HG03460 (cell line): ENCODE measurements at regions not wholly inside any gene's neighbourhood (a gene's known extent, or its start where the extent isn't known, plus 50 kb on each side); places are given as distances from the start of the nearest gene placed in this dataset.

ENCODE experiments used
- ATAC-seq: cut with Tn5 transposase; IDR thresholded peaks from one replicate; pipeline ENCODE4 v1.9.1; 2021; ENCODE audit not compliant: unreplicated experiment

GRCh38 chr5:98403131-98403530, 370.3 kb upstream of the RGMB start:
- ATAC-seq, result no peak

GRCh38 chr5:98414938-98415337, 358.5 kb upstream of the RGMB start:
- no peak for ATAC-seq

GRCh38 chr5:98415663-98416062, 357.8 kb upstream of the RGMB start:
- no peak for ATAC-seq

GRCh38 chr5:98416541-98416940, 356.9 kb upstream of the RGMB start:
- no peak for ATAC-seq

- no peak for ATAC-seq
These were observed 353.6 kb upstream of the RGMB start for GRCh38 chr5:98419825-98420224.

- no peak for ATAC-seq
These were observed 348.6 kb upstream of the RGMB start for GRCh38 chr5:98424681-98425450.

GRCh38 chr5:98425640-98426039, 347.8 kb upstream of the RGMB start:
- ATAC-seq, result no peak

- no peak for ATAC-seq
These were observed 344.7 kb upstream of the RGMB start for GRCh38 chr5:98428806-98429205.

- ATAC-seq, result no peak
These were observed 341.1 kb upstream of the RGMB start for GRCh38 chr5:98432378-98432777.

- ATAC-seq, result no peak
These were observed 340.4 kb upstream of the RGMB start for GRCh38 chr5:98433022-98433421.

- ATAC-seq, result no peak
These were observed 339.8 kb upstream of the RGMB start for GRCh38 chr5:98433673-98434072.

- ATAC-seq, result no peak
These were observed 336.8 kb upstream of the RGMB start for GRCh38 chr5:98436667-98437066.

- ATAC-seq, result no peak
These were observed 331.0 kb upstream of the RGMB start for GRCh38 chr5:98442448-98442847.

- no peak for ATAC-seq
These were observed 329.6 kb upstream of the RGMB start for GRCh38 chr5:98443881-98444280.

- ATAC-seq, result no peak
These were observed 320.2 kb upstream of the RGMB start for GRCh38 chr5:98453296-98453695.

- no peak for ATAC-seq
These were observed 319.1 kb upstream of the RGMB start for GRCh38 chr5:98454407-98454806.

- no peak for ATAC-seq
These were observed 318.6 kb upstream of the RGMB start for GRCh38 chr5:98454904-98455303.

GRCh38 chr5:98455665-98456064, 317.8 kb upstream of the RGMB start:
- ATAC-seq, result no peak

GRCh38 chr5:98458004-98458403, 315.5 kb upstream of the RGMB start:
- ATAC-seq, result no peak

- ATAC-seq, result no peak
These were observed 314.7 kb upstream of the RGMB start for GRCh38 chr5:98458726-98459125.

GRCh38 chr5:98460536-98460935, 312.9 kb upstream of the RGMB start:
- no peak for ATAC-seq

- no peak for ATAC-seq
These were observed 312.0 kb upstream of the RGMB start for GRCh38 chr5:98461485-98461884.

- ATAC-seq, result no peak
These were observed 310.2 kb upstream of the RGMB start for GRCh38 chr5:98463222-98463621.
